DMS53 treated with DMSO at 0.1 percent for 48 hours (cell line): ENCODE measurements at regions not wholly inside any gene's neighbourhood (a gene's known extent, or its start where the extent isn't known, plus 50 kb on each side); places are given as distances from the start of the nearest gene placed in this dataset.
"Not testable (repeated sequence)": the region's sequence is repeated elsewhere in the genome, so short reads cannot be mapped to it uniquely, and the experiment has no call there.

Source experiments
- DNase-seq: peaks from one replicate; lab custom pipeline; 2025; ENCODE audit not compliant: unreplicated experiment; lab: John Stamatoyannopoulos, UW

GRCh38 chr22:23464796-23465195 lies 115.3 kb downstream of the IGLL1 start:
- not testable (repeated sequence) for DNase-seq

DNA sequence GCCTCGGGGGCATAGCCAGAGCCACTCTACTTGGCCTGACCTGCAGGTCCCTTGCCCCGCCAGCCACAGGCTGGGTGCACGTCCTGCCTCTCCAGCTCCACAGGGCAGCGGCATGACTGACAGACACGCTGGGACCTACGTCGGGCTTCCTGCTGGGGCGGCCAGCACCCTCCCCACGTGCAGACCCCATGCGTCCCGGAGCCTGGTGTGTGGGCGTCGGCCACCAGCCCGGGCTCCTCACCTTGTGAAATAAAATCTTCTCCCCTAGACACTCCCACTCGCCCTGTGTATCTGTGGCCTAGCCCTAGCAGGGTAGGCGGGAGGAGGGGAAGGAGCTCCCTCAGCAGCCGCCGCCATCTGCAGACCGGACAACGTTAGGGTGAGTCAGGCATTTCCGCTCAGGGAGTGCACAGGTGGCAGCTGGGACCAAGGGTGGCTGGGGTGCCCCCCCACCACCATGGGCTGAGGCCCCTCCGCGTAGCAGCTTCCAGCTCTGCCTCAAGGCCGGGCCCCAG lies 119.5 kb downstream of the IGLL1 start:
- DNase-seq = not testable (repeated sequence)

DNA sequence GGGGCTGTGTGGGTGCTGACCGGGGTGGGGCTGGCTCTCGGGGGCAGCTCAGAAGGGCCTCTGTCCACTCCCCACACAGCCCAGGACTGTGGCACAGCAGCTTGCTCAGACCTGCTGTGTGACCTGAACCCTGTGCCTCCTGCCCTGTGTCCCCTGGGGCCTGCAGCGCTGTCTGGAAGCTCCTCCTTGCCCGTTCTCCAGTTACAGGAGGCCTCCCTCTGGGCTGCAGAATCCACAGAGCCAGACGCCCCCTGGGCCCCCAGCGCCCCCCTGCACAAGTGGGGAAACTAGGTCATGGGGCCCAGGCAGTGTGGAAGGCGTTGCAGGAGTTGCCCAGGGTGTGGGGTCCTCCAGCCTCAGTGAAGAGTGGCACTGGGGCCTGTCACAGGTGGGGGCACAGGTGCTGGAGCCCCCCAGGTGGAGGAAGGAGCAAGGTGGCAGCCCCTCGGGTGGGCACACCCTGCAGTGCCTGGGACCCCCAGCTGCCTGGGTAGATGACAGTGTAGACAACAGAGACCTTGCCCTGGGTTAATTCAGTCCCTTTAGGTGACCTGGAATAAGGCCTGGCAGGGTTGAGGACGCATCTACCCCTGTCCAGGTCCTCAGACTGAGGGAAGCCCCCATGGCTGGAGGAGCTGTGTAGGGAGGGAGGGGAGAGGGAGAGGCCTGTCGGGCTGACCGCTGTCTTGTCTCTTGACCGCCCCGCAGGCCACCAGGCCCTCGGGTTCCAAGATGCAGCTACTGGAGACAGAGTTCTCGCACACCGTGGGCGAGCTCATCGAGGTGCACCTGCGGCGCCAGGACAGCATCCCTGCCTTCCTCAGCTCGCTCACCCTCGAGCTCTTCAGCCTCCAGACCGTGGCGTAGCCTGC lies 120.2 kb downstream of the IGLL1 start:
- not testable (repeated sequence) for DNase-seq

DNA sequence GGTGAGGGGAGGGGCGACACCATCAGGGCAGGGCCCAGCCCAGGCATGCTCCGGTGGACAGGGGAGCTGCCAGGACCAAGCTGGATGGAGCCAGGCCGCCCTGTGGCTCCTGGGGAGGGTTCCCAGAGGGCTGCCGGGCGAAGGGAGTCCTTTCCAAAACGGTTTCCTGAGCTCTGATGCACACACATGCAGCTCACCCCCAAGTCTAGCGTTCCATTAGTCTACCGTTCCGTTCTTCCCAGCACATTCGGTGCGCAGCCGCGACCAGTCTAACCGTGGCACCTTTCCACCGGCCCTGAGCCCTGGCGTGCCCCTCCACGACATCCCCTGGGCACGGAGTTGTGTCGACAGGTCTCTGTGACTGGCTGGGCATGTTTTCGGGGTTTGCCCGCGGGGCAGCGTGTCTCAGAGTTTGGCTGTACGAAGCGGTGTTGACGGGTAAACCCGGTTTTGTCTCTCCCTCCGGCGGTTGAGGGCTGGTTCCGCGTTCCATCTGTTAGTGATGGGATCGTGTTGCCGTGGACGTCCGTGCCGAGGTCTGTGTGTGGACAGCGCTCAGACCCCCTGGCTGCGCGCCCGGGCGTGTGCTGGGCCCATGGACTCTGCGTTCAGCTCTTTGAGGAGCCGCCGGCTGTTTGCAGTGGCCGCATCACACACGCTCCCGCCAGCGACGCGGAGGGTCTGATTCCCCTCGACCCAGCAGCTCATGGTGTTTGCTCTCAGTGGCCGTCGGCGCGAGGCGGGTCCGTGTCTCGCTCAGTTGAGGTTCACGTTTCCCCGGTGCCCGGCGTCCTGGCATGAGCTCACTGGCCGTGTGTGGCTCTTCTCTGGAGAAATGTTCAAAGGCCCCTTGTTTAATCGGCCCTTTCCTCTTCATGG lies 121.2 kb downstream of the IGLL1 start:
- no peak for DNase-seq

DNA sequence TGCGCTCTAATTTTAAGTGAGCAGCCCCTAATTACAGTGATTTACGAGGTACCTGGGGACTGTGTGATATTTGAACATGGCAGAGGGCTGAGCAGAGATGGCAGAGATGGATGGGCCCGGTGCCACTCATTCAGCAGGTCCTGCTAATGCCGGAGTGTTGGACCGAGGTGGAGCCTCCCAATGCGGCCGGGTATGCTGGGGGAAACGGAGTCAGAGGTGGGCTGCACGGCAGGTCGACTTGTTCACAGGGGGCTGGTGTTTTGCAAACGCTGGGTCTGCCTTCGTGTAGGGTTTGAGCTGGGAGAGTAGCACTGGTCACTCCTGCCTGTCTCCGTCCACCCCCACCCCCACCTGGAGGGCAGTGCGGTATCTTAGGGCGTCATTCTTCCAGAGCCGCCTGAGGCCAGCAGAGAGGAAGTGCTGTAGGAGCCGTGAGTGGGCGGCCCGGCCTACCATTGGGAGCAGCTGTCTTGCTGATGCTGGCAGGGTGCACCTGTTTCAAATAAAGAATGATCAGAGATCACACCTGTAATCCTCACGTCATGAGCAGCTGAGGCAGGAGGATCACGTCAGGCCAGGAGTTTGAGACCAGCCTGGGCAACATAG lies 122.6 kb downstream of the IGLL1 start:
- no peak for DNase-seq

GRCh38 chr22:23456666-23457379 lies 123.3 kb downstream of the IGLL1 start:
- DNase-seq = not testable (repeated sequence)

GRCh38 chr22:23454345-23454744 lies 125.7 kb downstream of the IGLL1 start:
- DNase-seq = not testable (repeated sequence)

GRCh38 chr22:23453277-23453676 lies 126.8 kb downstream of the IGLL1 start:
- DNase-seq = no peak

DNA sequence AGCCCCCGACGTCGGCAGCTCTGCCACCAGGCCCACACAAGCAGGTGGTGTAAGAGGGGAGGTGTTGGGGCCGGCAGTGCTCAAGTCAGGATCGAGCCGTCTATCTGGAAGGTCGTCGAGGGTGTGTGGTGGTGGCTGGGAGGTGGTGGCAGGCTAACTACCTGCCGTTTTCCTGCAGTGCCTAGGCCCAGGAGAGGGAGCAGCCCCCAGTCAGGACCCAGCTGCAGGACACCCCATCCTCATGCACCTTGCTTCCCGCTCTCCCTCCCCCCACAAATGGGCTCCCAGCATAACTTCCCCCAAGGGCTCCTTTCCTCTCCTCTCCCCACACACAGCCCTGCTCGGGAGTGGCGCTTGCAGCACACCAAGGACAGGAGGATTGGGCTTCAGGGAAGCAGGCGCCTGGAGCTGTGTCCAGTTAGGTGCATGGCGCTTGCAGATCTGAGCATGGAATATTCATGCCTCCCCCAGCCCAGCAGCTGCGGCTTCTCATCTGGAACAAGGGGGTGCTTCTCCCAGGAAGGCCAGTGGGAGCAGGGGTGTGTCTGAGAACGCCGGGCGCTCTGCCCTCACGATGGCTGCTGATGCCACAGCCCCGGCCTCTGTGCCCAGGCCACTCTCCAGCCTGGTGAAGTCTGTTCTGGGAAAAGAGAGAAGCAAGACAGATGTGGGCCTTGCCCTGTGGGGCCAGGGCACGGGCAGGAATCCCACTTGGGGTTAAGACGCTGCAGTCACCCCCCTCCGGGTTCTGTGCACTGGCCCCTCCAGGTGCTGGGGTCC lies 127.7 kb downstream of the IGLL1 start:
- no peak for DNase-seq

DNA sequence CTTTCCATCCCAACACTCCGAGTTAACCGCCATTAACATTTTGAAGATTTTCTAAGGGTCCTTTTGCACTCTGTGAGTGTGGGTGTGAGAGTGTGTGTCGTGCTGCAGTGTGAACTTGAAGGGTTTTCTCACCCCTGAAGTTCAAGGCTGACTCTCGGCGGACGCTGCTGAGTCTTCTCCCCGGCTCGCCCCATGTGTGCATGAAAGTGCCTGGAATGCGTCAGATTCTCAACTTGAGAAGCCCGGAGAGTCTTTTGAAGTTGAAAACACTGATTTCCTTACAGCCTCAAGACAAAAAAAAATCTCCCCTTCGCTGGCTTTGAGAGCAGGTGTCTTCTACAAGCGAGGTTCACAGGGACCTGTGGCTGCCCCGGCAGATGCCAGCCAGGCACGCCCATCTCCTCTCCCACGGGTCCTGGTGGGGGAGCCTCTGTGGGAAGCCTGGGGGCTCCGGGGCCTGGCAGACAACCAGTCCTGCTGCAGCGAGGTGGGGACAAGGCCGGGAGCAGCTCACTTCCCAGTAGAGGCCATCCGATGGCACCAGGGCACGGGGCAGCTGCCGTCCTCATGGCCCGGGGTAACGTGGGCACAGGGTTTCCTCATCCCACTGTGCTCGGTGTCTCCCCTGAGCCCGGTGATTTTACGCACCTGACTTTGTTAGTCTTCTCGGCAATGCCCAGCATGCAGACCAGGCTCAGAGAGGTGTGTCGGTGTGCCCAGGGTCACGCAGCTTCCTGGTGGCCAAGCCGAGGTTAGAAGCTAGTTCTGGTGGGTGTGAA lies 128.4 kb downstream of the IGLL1 start:
- not testable (repeated sequence) for DNase-seq

DNA sequence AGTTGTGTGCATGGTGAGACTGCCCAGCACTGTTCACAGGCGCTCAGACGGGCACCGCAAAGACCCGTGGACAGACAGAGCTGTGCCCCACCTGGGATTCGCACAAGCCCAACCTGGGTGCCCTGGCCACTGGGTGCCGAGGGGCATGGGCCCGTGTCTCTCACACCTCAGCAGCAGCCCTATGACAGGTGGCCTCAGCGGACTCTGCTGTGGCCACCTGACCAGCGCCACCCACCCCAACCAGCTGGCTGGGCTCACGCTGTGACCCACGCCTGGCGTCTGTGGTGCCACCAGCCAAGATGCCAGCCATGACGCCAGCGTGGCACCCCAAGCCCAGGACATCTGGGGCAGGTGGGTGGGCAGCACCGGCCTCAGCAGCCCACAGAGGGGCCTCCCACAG lies 129.3 kb downstream of the IGLL1 start:
- DNase-seq = not testable (repeated sequence)

DNA sequence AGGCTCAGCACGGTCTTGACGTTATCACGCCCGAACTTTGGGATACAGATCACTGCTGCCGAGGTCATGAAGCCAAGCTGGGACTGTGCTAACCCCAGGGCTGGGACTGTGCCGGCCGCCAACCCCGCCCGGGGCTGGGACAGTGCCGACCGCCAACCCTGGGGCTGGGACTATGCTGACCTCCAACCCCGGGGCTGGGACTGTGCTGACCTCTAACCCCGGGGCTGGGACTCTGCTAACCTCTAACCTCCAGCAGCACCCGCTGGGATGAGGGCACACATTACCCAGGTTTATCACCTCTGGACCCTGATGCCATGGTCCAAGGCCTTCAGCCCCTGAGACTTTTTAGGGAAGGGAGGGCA lies 129.7 kb downstream of the IGLL1 start:
- DNase-seq = no peak

- DNase-seq = not testable (repeated sequence)
Measured at GRCh38 chr22:23449748-23450433, 130.2 kb downstream of the IGLL1 start.

DNA sequence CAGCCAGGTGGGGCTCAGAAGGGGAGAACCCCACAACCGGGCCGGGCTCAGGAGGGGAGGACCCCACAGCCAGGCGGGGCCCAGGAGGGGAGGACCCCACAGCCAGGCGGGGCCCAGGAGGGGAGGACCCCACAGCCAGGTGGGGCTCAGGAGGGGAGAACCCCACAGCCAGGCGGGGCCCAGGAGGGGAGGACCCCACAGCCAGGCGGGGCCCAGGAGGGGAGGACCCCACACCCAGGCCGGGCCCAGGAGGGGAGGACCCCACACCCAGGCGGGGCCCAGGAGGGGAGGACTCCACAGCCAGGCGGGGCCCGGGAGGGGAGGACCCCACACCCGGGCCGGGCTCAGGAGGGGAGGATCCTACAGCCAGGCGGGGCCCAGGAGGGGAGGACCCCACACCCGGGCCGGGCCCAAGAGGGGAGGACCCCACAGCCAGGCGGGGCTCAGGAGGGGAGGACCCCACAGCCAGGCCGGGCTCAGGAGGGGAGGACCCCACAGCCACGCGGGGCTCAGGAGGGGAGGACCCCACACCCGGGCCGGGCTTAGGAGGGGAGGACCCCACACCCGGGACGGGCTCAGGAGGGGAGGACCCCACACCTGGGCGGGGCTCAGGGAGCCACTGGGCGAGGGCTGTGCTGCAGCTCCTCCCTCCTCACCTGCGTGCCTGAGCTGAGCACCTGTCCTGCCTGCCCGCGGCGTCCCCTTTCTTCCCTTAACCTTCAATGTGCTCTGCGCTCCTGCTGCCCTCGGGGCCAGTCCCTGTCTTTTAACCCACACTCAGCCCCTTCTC lies 131.4 kb downstream of the IGLL1 start:
- DNase-seq = not testable (repeated sequence)

- DNase-seq = no peak
Measured at GRCh38 chr22:23446796-23447350, 133.2 kb downstream of the IGLL1 start.

GRCh38 chr22:23446194-23446593 lies 133.9 kb downstream of the IGLL1 start:
- not testable (repeated sequence) for DNase-seq

- DNase-seq = not testable (repeated sequence)
Measured at GRCh38 chr22:23443905-23444304, 136.2 kb downstream of the IGLL1 start.
